ENCODE measurements at regions not wholly inside any gene's neighbourhood (a gene's known extent, or its start where the extent isn't known, plus 50 kb on each side); places are given as distances from the start of the nearest gene placed in this dataset.
"Not testable (repeated sequence)": the region's sequence is repeated elsewhere in the genome, so short reads cannot be mapped to it uniquely, and the experiment has no call there.

DNA sequence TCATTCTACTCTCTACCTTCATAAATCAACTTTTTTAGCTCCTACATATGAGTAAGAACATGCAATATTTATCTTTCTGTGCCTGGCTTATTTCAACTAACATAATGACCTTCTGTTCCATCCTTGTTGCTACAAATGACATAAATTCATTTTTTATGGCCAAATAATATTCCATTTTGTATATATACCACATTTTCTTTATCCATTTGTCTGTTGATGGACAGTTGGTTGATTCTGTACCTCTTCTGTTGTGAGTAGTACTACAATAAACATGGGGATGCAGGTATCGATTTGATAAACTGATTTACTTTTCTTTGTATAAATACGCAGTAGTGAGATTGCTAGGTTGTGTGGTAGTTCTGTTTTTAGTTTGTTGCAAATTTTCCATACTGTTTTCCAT, 279.5 kb upstream of the NFIA start:
- DNase-seq: no peak

DNA sequence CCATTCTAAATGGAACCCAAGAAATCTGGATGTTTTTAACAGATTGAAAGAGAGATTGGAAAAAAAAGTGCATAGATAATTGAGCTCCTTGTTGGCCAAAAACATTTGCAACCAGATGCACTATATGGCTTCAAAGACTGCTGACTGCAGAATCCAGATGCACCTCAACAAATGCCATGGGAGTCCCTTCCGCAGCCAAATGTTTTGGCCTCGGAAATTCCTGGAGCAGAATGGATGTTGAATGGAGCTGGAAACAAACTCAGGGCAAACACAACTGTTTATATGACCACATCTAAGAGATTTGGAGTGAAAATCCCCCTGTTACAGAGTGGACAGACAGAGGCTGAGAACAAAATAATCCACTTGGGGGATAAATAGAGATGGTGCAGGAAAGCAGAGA, 285.0 kb upstream of the NFIA start:
- no peak for DNase-seq

DNA sequence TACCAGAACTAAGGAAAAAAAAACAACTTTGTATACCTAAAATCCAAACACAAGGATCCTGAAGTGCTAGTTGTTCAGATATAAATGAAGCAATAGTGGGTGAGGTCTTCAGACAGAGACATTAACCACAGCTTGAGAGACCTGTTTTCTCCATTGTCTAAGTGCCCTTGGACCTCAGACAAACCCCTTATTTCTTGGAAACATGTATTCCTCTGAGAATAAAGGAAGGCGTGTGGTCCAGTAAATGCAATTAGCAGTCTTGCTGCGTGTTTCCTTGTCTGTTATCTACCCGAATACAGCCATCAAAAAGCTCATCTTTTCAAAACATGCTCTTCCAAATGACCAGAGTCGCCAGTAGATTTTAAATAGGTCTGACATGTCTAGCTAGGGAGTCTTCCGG, 291.1 kb upstream of the NFIA start:
- DNase-seq: no peak

DNA sequence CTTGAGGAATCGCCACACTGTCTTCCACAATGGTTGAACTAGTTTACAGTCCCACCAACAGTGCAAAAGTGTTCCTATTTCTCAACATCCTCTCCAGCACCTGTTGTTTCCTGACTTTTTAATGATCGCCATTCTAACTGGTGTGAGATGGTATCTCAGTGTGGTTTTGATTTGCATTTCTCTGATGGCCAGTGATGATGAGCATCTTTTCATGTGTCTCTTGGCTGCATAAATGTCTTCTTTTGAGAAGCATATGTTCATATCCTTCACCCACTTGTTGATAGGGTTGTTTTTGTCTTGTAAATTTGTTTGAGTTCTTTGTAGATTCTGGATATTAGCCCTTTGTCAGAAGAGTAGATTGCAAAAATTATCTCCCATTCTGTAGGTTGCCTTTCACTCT, 309.3 kb upstream of the NFIA start:
- not testable (repeated sequence) for DNase-seq

DNA sequence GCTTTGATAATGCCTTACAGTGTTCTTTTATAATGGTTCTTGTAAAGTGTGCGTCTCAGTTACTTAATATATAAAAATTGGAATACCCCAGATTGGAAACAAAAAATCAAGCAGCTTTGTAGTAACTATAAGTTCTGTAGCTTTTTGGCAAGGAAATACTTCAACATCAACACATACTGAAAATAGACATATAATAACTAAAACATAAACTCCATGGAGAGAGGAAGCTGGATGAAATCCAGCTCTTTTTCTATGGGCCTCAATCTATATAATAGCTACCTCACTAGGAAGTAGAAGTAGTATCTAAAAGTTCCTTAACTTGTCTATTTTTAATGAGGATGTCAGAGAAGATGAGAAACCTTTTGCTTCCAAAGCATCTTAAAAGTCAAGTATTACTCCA, 313.3 kb upstream of the NFIA start:
- no peak for DNase-seq

DNA sequence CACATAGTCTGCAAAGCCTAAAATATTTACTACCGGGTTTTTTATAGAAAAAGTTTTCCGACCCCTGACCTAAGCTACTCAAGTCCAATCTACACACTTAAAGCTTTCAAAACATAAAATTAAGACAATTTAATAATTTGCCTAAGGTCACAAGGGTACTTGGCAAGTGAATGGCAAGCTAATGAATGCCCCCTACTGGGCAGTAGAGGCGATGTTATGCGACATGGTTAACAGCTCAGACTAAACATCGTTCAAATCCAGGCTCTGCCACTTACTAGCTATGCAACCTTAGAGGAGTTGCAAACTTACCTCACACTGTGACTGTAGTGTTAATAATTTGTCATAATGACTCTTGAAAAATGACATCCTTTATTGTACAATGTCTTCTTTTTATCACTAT, 317.2 kb upstream of the NFIA start:
- no peak for DNase-seq

DNA sequence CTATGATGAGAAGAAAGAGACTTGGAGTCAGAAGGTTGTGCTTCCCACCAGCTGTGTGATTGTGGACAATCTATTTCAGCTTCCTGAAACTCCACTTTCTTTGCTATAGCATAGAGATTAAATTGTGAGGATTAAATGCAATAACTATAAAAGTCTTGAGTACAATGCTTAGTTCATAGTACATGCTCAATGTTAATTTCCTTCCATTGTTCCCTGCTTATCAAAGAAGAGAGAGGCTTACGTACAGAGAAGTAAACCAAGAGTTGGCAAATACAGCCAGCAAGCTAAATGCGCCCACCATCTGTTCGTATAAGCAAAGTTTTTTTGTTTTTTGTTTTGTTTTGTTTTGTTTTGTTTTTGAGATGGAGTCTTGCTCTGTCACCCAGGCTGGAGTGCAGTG, 317.9 kb upstream of the NFIA start:
- DNase-seq: no peak

DNA sequence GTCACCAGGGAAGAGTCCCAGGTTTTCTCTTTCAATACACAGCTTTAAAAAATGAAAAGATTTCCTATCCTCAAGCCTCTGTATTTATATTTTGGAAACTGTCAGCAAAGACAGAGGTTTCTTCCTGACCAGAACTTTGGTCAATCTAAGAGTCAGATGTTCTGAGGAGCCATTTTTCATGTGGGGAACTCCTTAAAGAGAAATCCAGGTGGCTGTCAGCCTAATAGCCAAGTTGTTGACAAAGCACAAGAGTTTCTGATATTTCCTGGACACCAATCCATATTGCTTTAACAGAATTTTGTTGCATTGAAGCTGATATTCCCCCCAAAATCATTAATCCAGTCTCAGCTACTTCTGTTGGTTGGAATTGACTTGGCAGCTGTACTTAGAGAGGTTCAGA, 318.6 kb upstream of the NFIA start:
- no peak for DNase-seq

DNA sequence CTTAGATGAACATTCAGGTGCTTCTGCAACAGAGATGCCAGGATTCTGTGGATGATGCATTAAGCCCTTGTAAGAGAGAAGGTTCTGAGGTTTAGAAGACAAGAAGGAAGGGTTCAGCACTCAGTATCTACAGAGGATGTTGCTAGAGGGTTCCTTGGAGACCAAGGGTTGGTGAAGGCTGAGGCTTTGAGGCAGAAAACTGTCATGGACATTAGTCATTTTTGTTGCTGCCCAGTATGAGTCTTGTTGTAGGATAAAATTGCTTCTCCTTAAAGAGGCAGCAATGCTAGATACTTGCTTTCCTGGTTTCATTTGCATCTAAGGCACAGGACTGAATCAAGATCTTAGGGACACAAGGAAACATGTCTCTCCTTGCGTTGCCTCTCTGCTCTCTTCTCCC, 319.4 kb upstream of the NFIA start:
- no peak for DNase-seq

DNA sequence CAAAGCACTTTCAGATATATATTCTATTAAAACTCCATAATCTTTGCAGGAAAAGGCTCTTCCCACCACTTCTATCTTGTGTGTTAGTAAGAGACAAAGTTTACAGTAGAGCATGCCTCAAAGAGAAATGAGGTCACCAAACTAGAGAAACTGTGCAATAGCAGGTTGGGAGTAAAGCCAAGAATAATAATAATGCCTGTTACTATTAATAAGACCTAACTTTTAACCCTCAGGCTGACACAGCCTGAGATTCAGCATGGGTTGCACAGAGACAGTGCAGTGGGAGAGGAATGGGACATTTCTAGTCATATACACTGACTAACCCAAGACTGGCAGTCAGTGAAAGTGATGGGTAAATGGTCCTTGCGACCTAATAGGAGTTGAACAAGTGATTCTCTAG, 320.2 kb upstream of the NFIA start:
- no peak for DNase-seq

DNA sequence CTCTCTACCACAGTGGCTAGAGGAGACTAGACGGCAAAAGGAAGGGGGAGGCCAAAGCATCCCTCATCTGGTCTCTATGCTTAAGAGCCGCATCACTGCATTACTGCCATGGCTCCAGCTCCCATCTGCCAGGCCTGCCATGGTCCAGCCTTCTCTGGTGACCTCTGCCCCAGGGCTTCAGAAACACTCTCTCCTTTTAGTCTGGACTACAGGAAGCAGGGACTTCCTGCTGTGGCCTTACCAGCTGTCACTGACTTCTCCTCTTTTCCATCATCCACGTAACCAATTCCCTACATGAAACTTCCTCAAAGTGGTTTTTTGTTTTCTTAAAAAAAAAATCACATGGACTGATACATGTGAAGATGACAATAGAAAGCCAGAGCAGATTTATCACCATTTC, 323.1 kb upstream of the NFIA start:
- no peak for DNase-seq

DNA sequence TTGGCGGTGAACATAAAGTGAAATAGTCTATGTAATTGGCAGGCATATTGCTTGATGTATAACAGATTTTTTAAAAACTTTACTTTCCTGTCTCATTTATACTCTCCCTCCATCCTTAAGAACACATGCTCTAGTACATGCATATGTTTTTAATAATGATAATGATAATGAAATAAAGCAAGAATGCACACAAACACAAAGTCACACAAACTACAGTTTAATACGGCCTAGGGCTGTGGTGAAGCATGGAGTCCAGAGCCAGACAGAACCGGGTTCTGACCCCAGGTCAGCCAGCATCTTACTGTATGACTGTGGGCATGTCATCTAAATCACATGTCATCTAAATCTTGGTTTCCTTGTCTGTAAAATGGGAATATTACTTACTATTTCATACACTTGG, 324.9 kb upstream of the NFIA start:
- DNase-seq: no peak

DNA sequence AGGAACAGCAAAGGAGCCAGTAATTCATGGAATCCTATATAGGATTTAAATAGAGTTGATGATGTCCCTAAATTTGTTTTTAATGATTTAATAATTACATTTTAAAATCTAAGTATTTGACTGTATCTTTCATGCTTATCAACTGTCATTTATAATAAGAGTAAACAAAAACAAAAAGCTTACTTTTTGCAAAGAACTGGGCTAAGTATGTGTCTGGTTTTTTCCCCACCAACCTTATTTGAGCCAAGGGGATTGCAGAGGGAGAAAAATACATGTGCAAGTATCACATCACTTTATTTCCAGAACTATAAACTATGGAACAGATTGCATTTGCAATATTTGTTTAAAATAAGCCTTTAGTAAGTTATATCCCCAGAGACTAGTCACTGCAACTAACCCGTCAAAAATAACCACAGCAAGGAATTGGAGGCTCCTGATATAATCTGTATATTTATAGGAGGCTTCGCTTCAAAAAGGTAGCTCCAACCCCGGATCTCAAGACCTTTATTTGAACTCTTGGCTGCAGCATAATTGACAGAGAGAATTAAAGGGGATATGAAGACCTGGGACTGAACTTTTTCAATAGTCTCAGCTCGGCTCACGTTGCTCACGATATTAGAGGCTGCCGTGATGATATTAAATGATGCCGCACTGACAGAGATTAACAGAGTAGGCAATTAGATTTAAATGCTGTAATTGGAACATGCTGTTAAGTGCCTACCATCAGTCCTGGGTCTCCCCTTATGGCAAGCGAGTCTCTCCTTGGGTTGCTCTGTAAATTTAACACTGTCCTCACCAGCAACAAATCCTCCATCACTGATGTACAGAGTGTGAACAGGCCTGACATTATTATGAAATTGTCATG, 329.1 kb upstream of the NFIA start:
- no peak for DNase-seq

DNA sequence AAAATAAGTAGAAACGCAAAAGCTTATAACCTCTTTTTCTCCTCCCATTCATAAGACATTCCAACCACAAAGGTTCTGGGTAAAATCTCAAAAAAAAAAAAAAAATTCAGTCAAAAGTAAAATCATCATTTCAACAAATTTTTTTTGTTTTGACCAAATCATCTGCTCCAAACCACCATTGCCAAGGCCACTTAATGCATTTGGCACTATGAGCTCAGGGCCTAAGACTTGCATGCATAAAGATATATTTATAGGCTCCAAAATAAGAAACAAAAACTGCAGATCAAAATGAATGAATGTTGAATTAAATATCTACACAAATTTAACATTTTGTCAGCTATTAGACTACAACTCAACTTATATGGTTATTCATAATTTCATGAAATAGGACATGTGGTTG, 331.1 kb upstream of the NFIA start:
- DNase-seq: no peak

DNA sequence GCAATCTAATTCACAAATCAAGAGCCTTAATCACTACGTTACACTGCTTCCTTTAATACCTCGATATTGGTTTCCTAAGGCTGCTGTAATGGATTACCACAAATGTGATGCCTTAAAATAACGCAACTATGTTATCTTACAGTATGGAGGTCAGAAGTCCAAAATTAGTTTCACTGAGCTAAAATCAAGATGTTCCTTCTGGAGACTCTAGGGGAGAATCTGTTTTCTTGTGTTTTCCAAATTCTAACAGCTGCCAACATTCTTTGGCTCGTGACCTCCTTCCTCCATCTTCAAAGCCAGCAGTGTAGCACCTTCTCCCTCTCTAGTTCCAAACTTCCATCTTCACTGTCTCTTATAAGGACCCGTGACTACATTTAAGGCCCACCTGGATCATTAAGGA, 335.0 kb upstream of the NFIA start:
- DNase-seq: no peak

DNA sequence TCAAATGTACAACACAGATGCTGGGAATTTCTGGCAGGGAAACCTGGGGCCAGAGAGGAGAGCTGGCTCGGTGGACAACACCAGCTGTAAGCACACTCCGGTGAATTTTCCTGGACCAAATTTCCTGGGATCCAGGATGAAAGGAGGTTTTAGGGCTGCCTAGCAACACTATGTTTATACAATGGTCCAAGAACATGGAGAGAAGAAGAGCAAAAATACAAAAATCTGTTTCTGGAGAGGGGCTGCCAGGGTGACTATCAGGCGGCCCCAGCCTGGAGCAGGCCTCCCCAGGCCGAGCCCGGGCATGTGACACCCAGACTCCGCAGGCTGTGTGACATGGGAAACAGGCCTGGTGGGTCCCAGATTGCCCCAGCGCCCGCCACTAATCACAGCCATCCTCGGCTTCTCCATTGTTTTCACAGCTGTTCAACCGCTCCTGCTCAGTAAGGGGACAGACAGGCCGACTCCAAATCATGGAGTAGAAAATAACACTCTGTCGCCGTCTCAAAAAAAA, 336.0 kb upstream of the NFIA start:
- DNase-seq: no peak

DNA sequence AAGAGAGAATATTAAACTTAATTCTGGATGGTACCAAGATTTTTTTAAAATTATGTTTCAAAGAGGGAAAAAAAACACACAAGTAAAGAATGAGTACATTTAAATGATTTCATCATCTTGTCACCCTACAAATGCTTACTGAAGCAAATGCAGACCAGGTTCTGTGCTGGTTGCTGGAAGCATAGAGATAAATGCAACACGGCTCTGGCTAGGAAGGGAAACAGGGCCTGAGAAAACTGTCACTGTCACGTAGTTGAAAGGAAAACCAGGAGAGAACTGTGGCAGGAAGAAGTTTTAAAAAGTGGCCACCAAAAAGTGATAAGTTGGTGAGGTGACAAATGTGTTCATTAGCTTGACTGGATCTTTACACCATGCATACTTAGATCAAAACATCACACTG, 336.9 kb upstream of the NFIA start:
- DNase-seq: no peak

DNA sequence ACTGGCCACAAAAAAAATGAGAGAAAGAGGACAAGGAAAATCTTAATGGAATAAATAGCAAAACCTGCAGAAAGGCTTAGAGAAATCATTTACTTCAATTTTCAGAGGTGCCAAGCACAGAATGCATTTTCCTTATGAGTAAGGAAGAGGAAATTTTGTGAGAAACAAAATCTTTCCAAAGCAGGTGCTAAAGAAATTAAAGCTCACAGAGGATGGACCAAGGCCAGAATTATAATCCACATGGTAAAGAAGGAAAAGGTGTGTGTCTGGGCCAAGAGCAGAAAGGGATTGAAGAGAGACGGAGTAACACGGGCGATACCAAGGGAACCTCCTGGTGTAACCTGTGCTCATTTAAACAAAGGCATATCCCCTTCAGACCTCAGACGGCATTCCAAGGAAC, 340.0 kb upstream of the NFIA start:
- DNase-seq: no peak

DNA sequence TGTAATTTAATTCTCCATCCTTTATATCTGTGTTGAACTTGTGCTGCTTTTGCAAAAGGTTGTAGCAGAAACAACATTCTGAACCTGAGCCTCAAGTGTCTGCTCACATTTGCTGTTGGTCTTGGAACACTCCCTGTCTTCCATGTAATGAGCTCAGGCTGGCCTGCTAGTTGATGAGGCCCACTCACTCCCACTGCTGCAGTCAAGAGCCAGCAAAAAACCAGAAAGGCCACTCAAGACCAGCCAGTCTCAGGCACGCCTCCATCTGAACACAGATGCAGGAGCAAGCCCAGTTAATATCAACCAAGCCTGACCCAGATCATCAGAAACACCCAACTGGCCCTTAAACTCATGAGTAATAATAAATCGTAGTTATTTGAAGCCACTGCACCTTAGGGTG, 342.2 kb upstream of the NFIA start:
- no peak for DNase-seq

DNA sequence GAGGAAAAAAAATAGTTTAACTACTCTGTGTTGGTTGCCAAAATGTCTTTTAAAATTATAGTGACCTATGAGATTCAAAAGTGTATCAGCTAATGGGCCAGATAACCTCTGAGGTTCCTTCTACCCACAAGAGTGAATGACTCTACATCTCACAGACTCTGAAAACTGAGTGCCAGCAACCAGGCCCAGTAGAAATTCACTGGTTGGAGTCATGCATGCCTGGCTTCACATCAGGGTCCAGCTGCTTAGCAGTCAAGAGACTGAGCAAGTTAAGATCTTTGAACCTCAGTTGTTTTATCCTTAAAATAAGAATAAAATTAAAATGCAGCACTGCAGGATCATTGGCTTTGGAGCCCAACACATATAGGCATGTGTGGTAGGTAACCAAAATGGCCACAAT, 342.6 kb upstream of the NFIA start:
- DNase-seq: no peak

DNA sequence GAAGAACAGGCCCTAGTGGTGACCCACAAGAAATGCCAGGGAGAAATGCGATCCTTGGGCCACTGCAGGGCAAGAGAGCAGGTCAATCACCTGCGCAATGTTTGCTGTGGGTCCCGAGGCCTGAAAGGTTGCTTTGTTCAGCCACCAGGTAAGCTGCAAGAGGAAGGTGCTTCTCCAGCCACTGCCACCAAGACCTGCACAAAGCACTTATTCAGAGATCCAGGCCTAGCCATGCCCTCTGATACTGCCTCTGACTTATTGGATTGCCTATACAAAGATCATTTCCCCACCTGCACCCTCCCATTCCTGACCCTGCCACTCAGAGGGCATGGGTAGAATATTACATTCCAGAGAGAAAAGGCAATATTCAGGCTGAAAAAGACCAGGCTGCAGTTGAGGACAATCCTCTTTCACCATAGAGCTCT, 349.4 kb upstream of the NFIA start:
- DNase-seq: no peak

DNA sequence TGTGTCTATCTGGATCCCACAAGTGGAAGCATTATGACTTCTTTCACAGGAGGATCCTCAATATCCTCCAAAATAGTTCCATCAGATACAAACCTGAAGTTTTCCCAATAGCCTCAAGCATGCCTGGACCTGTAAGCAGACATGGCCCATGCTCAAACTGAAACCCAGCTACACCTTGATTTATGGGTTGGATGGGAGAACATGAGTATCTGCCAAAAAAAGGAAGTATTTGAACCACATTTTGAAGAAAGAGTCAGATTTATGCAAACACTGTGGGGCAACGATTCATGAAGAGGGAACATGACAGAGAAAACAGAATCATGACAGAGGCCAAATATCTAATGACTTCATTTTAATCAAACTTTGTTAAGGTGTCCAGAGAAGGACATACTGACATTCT, 351.0 kb upstream of the NFIA start:
- DNase-seq: no peak

DNA sequence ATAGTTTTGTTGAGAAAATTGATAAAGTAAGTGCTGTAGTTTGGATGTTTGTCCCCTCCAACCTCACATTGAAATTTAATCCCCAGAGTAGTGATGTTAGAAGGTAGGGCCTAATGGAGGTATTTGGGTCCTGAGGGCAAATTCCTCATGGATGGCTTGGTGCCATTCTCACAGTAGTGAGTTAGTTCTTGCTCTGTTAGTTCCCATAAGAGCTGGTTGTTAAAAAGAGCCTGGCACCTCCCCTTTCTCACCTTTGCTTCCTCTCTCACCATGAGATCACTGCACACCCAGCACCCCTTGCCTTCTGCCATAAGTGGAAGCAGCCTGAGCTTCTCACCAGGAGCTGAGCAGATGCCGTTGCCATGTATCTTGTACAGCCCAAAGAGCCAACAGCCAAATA, 354.8 kb upstream of the NFIA start:
- DNase-seq: no peak

DNA sequence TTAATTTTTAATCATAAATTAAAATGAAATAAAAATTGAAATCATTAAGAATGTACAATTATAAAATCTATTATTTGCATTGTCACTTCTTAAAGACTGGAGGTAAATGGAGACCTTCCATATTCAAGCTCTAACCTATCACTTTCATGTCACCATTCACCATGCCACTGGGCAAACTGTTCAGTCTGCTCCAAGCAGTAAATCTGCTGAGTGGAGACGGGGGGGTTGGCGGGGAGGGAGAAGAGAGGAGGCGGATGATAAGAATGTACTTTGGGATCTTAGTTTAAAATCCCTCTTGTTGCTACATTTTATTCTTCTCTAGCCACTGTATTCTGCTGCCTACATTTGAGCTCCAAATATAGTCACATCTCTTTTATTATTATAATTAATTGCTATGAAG, 365.9 kb upstream of the NFIA start:
- DNase-seq: no peak

DNA sequence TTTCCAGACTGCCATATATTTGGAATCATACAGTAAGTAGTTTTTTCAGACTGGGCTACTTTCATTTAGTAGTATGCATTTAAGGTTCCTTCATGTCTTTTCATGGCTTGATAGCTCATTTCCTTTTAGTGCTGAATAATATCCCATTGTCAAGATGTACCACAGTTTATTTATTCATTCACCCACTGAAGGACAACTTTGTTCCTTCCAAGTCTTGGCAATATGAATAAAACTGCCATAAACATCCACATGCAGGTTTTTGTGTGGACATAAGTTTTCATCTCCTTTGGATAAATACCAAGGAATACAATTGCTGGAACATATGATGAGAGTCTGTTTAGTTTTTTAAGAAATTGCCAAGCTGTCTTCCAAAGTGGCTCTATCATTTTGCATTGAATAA, 366.4 kb upstream of the NFIA start:
- DNase-seq: no peak

Measured in cerebellar nuclear complex (tissue), 1 donor.